DND-41 (cell line): ENCODE measurements at regions not wholly inside any gene's neighbourhood (a gene's known extent, or its start where the extent isn't known, plus 50 kb on each side); places are given as distances from the start of the nearest gene placed in this dataset.

Source experiments
- ATAC-seq: fragments of 200-7000 bp; cut with Tn5 transposase; 3 replicates; pipeline ENCODE4 v1.9.1; 2021; ENCODE audit warnings: low read depth; ENCODE audit not compliant: insufficient read depth
- DNase-seq: peaks from one replicate; pipeline ENCODE4 v3.0.0-alpha.2; 2020
- H2AFZ ChIP-seq: 2 replicates; pipeline ENCODE4 v1.6.0; 2012; ENCODE audit warnings: low read depth, low read length
- H3K27ac ChIP-seq: 2 replicates; pipeline ENCODE4 v1.5.1; 2012; ENCODE audit warnings: low read length, inconsistent platforms
- H3K27me3 ChIP-seq: fragments of 200-600 bp; sonication (generic); 2 replicates; pipeline ENCODE4 v1.6.0; 2012; ENCODE audit warnings: low read length, mild to moderate bottlenecking, inconsistent platforms; ENCODE audit not compliant: insufficient read depth, poor library complexity
- H3K36me3 ChIP-seq: 2 replicates; pipeline ENCODE4 v1.5.1; 2012; ENCODE audit warnings: low read length, inconsistent platforms; ENCODE audit not compliant: insufficient read depth
- H3K4me1 ChIP-seq: 2 replicates; pipeline ENCODE4 v1.5.1; 2012; ENCODE audit warnings: mild to moderate bottlenecking, low read length; ENCODE audit not compliant: insufficient read depth
- H3K4me2 ChIP-seq: 2 replicates; pipeline ENCODE4 v1.6.0; 2012; ENCODE audit warnings: mild to moderate bottlenecking, moderate library complexity, low read length, inconsistent platforms; ENCODE audit not compliant: insufficient read depth
- H3K4me3 ChIP-seq, 2 experiments: fragments of 200-600 bp in 1 of 2; shearing (Covaris generic) in 1 of 2; 2 replicates each; pipeline ENCODE4 v1.5.1; 2012 to 2016; ENCODE audit warnings: inconsistent platforms in 2 of 2, low read length in 2 of 2, mild to moderate bottlenecking in 2 of 2, low read depth in 1 of 2, moderate library complexity in 1 of 2
- H3K79me2 ChIP-seq: 2 replicates; pipeline ENCODE4 v1.6.0; 2012; ENCODE audit warnings: low read length, inconsistent platforms; ENCODE audit not compliant: insufficient read depth
- H3K9ac ChIP-seq: 2 replicates; pipeline ENCODE4 v1.6.0; 2012; ENCODE audit warnings: low read depth, mild to moderate bottlenecking, inconsistent platforms, low read length, moderate library complexity
- H3K9me3 ChIP-seq: 2 replicates; pipeline ENCODE4 v1.5.1; 2012; ENCODE audit warnings: low read length, moderate library complexity, mild to moderate bottlenecking, inconsistent platforms; ENCODE audit not compliant: insufficient read depth, severe bottlenecking
- H4K20me1 ChIP-seq: 2 replicates; pipeline ENCODE4 v1.6.0; 2012; ENCODE audit warnings: low read length; ENCODE audit not compliant: insufficient read depth
- EZH2 ChIP-seq: IDR thresholded peaks from 3 replicates; pipeline ENCODE4 v1.6.1; 2012; ENCODE audit warnings: borderline replicate concordance, low read depth, mild to moderate bottlenecking, moderate library complexity, low read length, inconsistent platforms; ENCODE audit not compliant: severe bottlenecking
- TF ChIP-seq, protein P1 (sequence below): IDR thresholded peaks from 2 replicates; pipeline ENCODE4 v1.5.1; 2012; ENCODE audit warnings: borderline replicate concordance, low read length, moderate library complexity, mild to moderate bottlenecking; ENCODE audit not compliant: poor library complexity, severe bottlenecking; ENCODE audit errors: extremely low read depth

DNA sequence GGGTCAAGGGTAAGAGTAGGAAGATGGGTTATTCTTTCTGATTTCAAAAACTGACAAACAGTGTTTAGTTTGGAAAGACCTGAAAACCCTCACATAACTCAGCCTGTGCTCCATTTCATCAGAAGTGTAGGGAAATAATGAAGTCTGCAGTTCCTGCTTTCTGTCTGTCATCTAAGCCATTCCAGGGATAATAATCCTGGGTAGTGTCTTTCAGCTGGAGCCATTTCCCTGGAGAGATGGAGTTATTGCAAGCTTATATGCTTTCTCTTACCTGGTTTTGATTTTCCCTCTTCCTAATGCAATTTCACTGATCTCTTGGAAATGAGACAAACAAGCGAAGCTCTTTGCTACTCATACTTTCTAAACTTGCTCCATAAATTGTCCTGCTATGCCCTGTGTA lies 824.8 kb upstream of the LCORL start:
- Histone ChIP-seq H2AFZ (no peak overlapping the region), H3K4me1 (no peaks in the 10 kb centered on the region), H3K4me3 (no peak overlapping the region), H3K27me3 (no peaks in the 10 kb centered on the region), H3K79me2 (no peaks in the 10 kb centered on the region), H3K4me2 (no peak overlapping the region), H3K36me3 (no peaks in the 10 kb centered on the region), H3K9me3 (peaks cover 11% of the 10 kb centered on the region), H3K27ac (no peak overlapping the region), H4K20me1 (no peaks in the 10 kb centered on the region), H3K9ac (no peak overlapping the region)
- DNase-seq, result no peak
- TF ChIP-seq EZH2, result no peak
- TF ChIP-seq, protein P1, sequence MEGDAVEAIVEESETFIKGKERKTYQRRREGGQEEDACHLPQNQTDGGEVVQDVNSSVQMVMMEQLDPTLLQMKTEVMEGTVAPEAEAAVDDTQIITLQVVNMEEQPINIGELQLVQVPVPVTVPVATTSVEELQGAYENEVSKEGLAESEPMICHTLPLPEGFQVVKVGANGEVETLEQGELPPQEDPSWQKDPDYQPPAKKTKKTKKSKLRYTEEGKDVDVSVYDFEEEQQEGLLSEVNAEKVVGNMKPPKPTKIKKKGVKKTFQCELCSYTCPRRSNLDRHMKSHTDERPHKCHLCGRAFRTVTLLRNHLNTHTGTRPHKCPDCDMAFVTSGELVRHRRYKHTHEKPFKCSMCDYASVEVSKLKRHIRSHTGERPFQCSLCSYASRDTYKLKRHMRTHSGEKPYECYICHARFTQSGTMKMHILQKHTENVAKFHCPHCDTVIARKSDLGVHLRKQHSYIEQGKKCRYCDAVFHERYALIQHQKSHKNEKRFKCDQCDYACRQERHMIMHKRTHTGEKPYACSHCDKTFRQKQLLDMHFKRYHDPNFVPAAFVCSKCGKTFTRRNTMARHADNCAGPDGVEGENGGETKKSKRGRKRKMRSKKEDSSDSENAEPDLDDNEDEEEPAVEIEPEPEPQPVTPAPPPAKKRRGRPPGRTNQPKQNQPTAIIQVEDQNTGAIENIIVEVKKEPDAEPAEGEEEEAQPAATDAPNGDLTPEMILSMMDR, result no peak
- no peak for ATAC-seq

DNA sequence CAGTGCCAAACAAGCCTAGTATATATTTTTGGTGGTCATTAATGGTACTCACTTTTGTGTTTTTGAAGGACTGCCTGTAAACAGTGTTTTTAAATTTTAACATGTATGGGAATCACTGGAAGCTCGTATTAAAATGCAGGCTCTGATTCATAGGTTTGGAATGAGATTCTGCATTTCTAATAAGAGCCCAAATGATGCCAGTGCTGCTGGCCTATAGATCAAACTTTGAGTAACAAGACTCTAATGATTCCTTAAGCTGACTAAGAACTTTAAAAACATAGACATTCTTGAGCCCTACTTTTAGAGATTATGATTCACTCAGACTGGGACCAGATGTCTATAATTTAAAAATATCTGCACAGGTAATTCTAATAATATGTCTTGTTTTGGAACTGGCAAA lies 823.2 kb upstream of the LCORL start:
- ATAC-seq, result no peak

DNA sequence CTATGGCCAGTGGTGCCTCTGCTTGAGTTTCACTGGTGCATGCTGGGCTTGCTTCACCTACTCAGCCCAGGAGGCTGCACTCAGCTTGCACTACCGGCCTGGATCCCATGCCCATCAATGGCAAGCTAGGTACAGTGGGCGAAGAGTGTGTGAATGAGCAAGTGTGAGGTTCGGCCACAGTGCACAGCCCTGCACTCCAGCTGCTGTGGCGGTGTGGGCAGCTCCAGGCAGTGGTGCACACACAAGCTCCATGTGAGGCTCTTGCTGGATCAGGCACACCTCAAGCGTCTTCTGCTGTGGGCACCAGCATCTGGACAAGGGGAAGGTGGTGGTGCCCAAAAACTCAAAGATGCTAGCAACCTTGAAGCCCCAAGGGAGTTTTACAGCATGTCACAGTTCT lies 820.9 kb upstream of the LCORL start:
- Histone ChIP-seq H2AFZ (no peak overlapping the region), H3K4me1 (no peaks in the 10 kb centered on the region), H3K27ac (no peak overlapping the region), H3K4me2 (no peak overlapping the region), H3K9me3 (peaks cover 11% of the 10 kb centered on the region), H3K27me3 (no peaks in the 10 kb centered on the region), H4K20me1 (no peaks in the 10 kb centered on the region), H3K4me3 (no peak overlapping the region), H3K79me2 (no peaks in the 10 kb centered on the region), H3K36me3 (no peaks in the 10 kb centered on the region), H3K9ac (no peak overlapping the region)
- no peak for ATAC-seq
- TF ChIP-seq EZH2, result no peak
- TF ChIP-seq, protein P1, result no peak
- DNase-seq, result no peak

More for the DNA sequence above, 823.2 kb upstream of the LCORL start:
- Histone ChIP-seq H3K9me3 (peaks cover 11% of the 10 kb centered on the region), H3K27ac (no peak overlapping the region), H3K27me3 (no peaks in the 10 kb centered on the region), H3K79me2 (no peaks in the 10 kb centered on the region), H2AFZ (no peak overlapping the region), H3K4me1 (no peaks in the 10 kb centered on the region), H3K9ac (no peak overlapping the region), H3K36me3 (no peaks in the 10 kb centered on the region), H3K4me3 (no peak overlapping the region), H3K4me2 (no peak overlapping the region), H4K20me1 (no peaks in the 10 kb centered on the region)
- DNase-seq, result no peak
- TF ChIP-seq EZH2, result no peak
- TF ChIP-seq, protein P1, result no peak

GRCh38 chr4:18840481-18840880 lies 818.9 kb upstream of the LCORL start:
- DNase-seq, result no peak
- H3K36me3 ChIP-seq, result no peaks in the 10 kb centered on the region
- no peak overlapping the region for H3K4me2 ChIP-seq
- no peaks in the 10 kb centered on the region for H4K20me1 ChIP-seq
- no peaks in the 10 kb centered on the region for H3K27me3 ChIP-seq
- H2AFZ ChIP-seq, result no peak overlapping the region
- TF ChIP-seq, protein P1, result no peak
- TF ChIP-seq EZH2, result no peak
- H3K9me3 ChIP-seq, result peaks cover 11% of the 10 kb centered on the region
- no peaks in the 10 kb centered on the region for H3K79me2 ChIP-seq
- H3K4me1 ChIP-seq, result no peaks in the 10 kb centered on the region
- no peak overlapping the region for H3K4me3 ChIP-seq
- no peak overlapping the region for H3K9ac ChIP-seq
- no peak overlapping the region for H3K27ac ChIP-seq
- ATAC-seq, result no peak
